HEK293T (cell line): ENCODE measurements at regions not wholly inside any gene's neighbourhood (a gene's known extent, or its start where the extent isn't known, plus 50 kb on each side); places are given as distances from the start of the nearest gene placed in this dataset.

Source experiments
- CTCF ChIA-PET: fragments of 350-600 bp; formaldehyde crosslinking; extraction: SDS; loops from one replicate; lab custom pipeline; 2021; ENCODE audit warnings: antibody characterized with exemption, inconsistent platforms; lab: Yijun Ruan, JAX
- POLR2A ChIA-PET: fragments of 350-600 bp; formaldehyde crosslinking; extraction: SDS; loops from one replicate; lab custom pipeline; 2020; ENCODE audit warnings: antibody characterized with exemption, inconsistent platforms; lab: Yijun Ruan, JAX
- DNase-seq: peaks from one replicate; pipeline ENCODE4 v3.0.0; 2012; ENCODE audit warnings: mixed read lengths; ENCODE audit errors: extremely low spot score
- ARNT ChIP-seq: fragments of 450-650 bp; IDR thresholded peaks from 2 replicates; pipeline ENCODE4 v1.6.1; 2017; ENCODE audit warnings: mild to moderate bottlenecking
- BHLHE40 ChIP-seq: fragments of 450-650 bp; IDR thresholded peaks from 2 replicates; pipeline ENCODE4 v1.6.1; 2016; ENCODE audit warnings: mild to moderate bottlenecking, moderate library complexity, borderline replicate concordance
- CTBP1 ChIP-seq: fragments of 450-650 bp; IDR thresholded peaks from 2 replicates; pipeline ENCODE4 v1.6.1; 2016; ENCODE audit warnings: borderline replicate concordance
- ELF4 ChIP-seq: fragments of 450-650 bp; IDR thresholded peaks from 2 replicates; pipeline ENCODE4 v1.6.1; 2017; ENCODE audit warnings: antibody characterized with exemption
- FOXA1 ChIP-seq: fragments of 450-650 bp; IDR thresholded peaks from 2 replicates; pipeline ENCODE4 v1.6.1; 2016; ENCODE audit warnings: mild to moderate bottlenecking
- FOXK2 ChIP-seq: fragments of 450-650 bp; IDR thresholded peaks from 2 replicates; pipeline ENCODE4 v1.6.1; 2016; ENCODE audit warnings: mild to moderate bottlenecking
- FOXM1 ChIP-seq: fragments of 450-650 bp; IDR thresholded peaks from 2 replicates; pipeline ENCODE4 v1.6.1; 2017; ENCODE audit warnings: mild to moderate bottlenecking, borderline replicate concordance
- HDGF ChIP-seq: fragments of 450-650 bp; IDR thresholded peaks from 2 replicates; pipeline ENCODE4 v1.6.1; 2017; ENCODE audit warnings: antibody characterized with exemption, borderline replicate concordance
- L3MBTL2 ChIP-seq: fragments of 450-650 bp; conservative IDR thresholded peaks from 2 replicates; pipeline ENCODE4 v1.6.1; 2016; ENCODE audit warnings: mild to moderate bottlenecking
- LEF1 ChIP-seq: fragments of 450-650 bp; IDR thresholded peaks from 2 replicates; pipeline ENCODE4 v1.6.1; 2017; ENCODE audit warnings: mild to moderate bottlenecking, borderline replicate concordance
- NFRKB ChIP-seq: fragments of 450-650 bp; IDR thresholded peaks from 2 replicates; pipeline ENCODE4 v1.6.1; 2016; ENCODE audit warnings: mild to moderate bottlenecking, moderate library complexity
- SP1 ChIP-seq: fragments of 450-650 bp; IDR thresholded peaks from 2 replicates; pipeline ENCODE4 v1.6.1; 2017
- SUZ12 ChIP-seq: fragments of 450-650 bp; IDR thresholded peaks from 2 replicates; pipeline ENCODE4 v1.6.1; 2016; ENCODE audit warnings: mild to moderate bottlenecking
- TARDBP ChIP-seq: fragments of 450-650 bp; IDR thresholded peaks from 2 replicates; pipeline ENCODE4 v1.6.1; 2016
- ZNF384 ChIP-seq: fragments of 450-650 bp; IDR thresholded peaks from 2 replicates; pipeline ENCODE4 v1.6.1; 2016
- TF ChIP-seq, protein P1 (sequence below): fragments of 450-650 bp; IDR thresholded peaks from 2 replicates; pipeline ENCODE4 v1.6.1; 2016

DNA sequence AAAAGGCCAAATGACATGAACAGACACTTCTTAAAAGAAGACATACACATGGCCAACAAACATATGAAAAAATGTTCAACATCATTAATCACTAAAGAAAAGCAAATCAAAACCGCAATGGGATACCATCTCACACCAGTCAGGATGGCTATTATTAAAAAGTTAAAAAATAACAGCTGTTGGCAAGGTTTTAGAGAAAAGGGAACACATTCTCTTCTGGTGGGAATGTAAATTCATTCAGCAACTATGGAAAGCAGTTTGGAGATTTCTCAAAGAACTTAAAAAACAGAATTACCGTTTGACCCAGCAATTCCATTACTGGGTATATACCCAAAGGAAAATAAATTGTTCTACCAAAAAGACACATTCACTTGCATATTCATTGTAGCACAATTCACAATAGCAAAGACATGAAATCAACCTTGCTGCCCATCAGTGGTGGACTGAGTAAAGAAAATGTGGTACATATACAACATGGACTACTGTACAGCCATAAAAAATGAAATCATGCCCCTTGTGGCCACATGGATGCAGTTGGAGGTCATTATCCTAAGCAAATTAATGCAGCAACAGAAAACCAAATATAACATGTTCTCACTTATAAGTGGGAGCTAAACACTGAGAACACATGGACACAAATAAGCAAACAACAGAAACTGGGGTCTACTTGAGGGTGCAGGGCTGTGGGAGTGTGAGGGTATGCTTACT lies 190.7 kb upstream of the MCTP2 start:
- no peak for DNase-seq
- ChIA-PET CTCF (no interaction called here), POLR2A (no interaction called here)
- TF ChIP-seq L3MBTL2 (no peak), HDGF (no peak), SP1 (no peak), NFRKB (no peak), ZNF384 (no peak), TARDBP (no peak), ARNT (no peak), LEF1 (no peak), BHLHE40 (no peak), FOXK2 (no peak), SUZ12 (no peak), ELF4 (no peak), FOXA1 (no peak)
- TF ChIP-seq, protein P1, sequence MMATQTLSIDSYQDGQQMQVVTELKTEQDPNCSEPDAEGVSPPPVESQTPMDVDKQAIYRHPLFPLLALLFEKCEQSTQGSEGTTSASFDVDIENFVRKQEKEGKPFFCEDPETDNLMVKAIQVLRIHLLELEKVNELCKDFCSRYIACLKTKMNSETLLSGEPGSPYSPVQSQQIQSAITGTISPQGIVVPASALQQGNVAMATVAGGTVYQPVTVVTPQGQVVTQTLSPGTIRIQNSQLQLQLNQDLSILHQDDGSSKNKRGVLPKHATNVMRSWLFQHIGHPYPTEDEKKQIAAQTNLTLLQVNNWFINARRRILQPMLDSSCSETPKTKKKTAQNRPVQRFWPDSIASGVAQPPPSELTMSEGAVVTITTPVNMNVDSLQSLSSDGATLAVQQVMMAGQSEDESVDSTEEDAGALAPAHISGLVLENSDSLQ, result no peak

DNA sequence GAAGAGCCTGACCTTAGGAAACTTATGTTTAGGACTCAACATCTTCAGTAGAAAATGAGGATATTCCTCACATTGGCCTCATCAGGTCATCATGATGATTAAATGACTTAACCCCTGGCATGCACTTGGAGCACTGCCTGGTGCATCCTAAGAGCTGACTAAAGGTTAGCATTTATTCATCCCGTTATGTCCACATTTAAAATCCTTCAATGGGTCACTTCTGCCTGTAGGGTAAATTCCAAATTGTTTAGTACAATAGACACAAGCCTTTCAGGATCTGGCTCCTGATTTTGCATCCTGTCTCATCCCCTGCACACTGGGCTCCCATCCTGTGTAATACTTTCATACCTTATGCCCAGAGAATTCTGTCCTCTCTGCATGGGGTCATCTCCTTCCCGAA lies 195.2 kb upstream of the MCTP2 start:
- no peak for DNase-seq

DNA sequence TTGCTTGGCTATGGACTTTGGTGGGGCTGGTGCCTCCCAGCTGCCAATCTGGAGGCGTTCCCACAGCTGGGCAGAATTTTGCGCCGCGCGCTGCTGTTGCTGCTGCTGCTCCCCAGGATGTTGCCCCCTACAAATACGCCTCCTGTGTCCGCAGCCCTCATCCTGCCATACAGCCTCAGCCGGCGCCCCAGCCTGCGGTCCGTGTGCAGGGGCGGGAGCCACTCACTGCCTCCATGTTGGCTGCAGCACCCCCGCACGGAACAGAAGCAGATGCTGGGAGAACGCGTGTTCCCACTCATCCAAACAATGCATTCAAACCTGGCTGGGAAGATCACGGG lies 197.7 kb upstream of the MCTP2 start:
- CTCF ChIA-PET, result interaction anchor here (1.5 kb wide), 1 partner anchor 86 kb away, joined by 5 read pairs; no protein-coding TSS in a partner anchor
- POLR2A ChIA-PET, result no interaction called here
- no peak for TF ChIP-seq LEF1
- TF ChIP-seq L3MBTL2, result no peak
- no peak for TF ChIP-seq NFRKB
- no peak for TF ChIP-seq ARNT
- DNase-seq, result no peak

More for the DNA sequence above, 195.2 kb upstream of the MCTP2 start:
- TF ChIP-seq, protein P1, result no peak
- no peak for TF ChIP-seq NFRKB
- TF ChIP-seq FOXA1, result no peak
- no peak for TF ChIP-seq LEF1
- TF ChIP-seq FOXK2, result no peak
- TF ChIP-seq ELF4, result no peak
- TF ChIP-seq ARNT, result no peak
- no peak for TF ChIP-seq ZNF384
- ChIA-PET CTCF (no interaction called here), POLR2A (no interaction called here)

DNA sequence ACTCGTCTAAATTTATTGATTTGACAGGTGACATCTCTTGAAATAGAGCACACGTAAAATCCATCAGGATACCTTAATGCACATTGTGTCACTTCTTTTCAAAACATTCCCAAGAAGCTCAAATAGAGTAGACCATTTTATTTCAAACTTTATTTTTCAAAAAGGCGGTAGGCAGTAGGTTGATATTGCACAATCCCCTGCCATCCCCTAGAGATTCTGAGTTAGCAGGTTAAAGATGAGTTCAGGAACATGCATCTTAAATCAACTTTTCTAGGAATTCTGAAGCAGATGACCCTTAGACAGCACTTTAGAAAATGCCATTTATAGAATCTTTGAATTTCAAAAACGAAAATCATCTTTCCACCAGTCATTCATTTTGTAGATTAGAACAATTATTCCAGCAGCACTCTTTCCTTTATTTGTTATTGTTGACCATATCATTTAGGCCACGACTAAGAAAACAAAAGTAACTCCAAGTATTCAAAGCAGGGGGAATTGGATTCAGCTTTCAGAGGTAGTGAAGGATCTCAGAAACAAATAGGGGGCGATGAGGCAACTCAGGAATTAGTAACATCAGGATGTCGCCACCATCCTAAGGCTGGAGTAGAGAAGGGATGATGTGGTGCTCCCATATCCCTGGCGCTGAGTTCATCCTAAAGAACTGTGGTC lies 198.2 kb upstream of the MCTP2 start:
- ChIA-PET CTCF (interaction anchor here (1.5 kb wide), 1 partner anchor 87 kb away, joined by 5 read pairs; no protein-coding TSS in a partner anchor), POLR2A (no interaction called here)
- no peak for DNase-seq
- TF ChIP-seq FOXA1, result no peak
- TF ChIP-seq L3MBTL2, result no peak
- TF ChIP-seq ARNT, result no peak
- TF ChIP-seq SP1, result no peak
- TF ChIP-seq, protein P1, result no peak
- no peak for TF ChIP-seq LEF1
- TF ChIP-seq HDGF, result no peak
- TF ChIP-seq SUZ12, result no peak
- TF ChIP-seq ELF4, result no peak
- TF ChIP-seq CTBP1, result no peak
- no peak for TF ChIP-seq FOXM1
- TF ChIP-seq ZNF384, result no peak
- TF ChIP-seq TARDBP, result no peak
- no peak for TF ChIP-seq FOXK2
- no peak for TF ChIP-seq BHLHE40
- TF ChIP-seq NFRKB, result no peak

DNA sequence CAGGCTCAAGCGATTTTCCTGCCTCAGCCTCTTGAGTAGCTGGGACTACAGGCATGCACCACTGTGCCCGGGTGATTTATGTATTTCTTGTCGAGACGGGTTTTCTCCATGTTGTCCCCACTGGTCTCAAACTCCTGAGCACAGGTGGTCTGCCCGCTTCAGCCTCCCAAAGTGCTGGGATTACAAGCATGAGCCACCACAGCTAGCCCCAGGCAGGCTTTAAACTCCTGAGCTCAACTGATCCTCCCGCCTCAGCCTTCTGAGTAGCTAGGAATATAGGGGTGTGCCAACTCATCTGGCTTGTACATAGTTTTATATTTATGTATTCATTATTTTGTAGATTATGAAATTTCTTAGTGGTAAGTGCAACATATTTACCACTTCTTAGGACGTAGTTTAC lies 198.8 kb upstream of the MCTP2 start:
- no peak for DNase-seq
- CTCF ChIA-PET, result no interaction called here

More for the DNA sequence above, 198.8 kb upstream of the MCTP2 start:
- no peak for TF ChIP-seq ELF4
- no peak for TF ChIP-seq HDGF
- no peak for TF ChIP-seq NFRKB
- no peak for TF ChIP-seq SP1
- TF ChIP-seq ARNT, result no peak
- TF ChIP-seq FOXM1, result no peak
- no peak for TF ChIP-seq SUZ12
- no peak for TF ChIP-seq ZNF384
- no peak for TF ChIP-seq BHLHE40
- no peak for TF ChIP-seq L3MBTL2
- TF ChIP-seq, protein P1, result no peak
- TF ChIP-seq TARDBP, result no peak
- no peak for TF ChIP-seq CTBP1
- no peak for TF ChIP-seq FOXA1
- TF ChIP-seq FOXK2, result no peak
- TF ChIP-seq LEF1, result no peak
- POLR2A ChIA-PET, result no interaction called here
